ENCODE measurements at regions not wholly inside any gene's neighbourhood (a gene's known extent, or its start where the extent isn't known, plus 50 kb on each side); places are given as distances from the start of the nearest gene placed in this dataset.
A peak's percentile ranks its signal among the peaks of the same experiment; 100 is the strongest.

DNA sequence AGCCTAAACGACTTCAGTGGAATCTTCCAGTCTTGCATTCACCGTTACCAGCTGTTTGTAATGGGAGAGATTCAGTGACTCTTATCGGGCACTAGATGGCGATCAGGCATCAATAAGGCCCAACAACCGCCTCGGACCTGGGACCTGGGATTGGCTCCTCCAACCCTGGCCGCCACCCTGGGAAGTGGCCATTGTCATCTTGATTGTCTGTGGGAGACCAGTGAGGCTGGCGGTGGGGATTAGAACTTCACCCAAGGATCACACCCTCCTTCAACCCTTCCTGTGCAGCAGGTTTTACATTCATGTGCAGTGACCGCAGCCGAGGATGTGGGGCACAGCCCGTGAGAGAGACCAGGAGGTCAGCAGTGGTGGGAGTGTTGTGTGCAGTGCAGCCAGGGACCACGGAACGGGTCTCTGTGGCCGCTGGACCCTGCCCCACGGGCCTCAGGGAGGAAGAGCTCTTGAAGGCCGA is 85.3 kb downstream of the SPP2 start:
- peak; percentile 94 for DNase-seq
- in situ Hi-C loops (cut with HindIII; ENCODE audit: low pct_ligation_motif_present, low pct_unique_long_range_greater_than_20kb, low sequenced_read_pairs), result no loop called here

DNA sequence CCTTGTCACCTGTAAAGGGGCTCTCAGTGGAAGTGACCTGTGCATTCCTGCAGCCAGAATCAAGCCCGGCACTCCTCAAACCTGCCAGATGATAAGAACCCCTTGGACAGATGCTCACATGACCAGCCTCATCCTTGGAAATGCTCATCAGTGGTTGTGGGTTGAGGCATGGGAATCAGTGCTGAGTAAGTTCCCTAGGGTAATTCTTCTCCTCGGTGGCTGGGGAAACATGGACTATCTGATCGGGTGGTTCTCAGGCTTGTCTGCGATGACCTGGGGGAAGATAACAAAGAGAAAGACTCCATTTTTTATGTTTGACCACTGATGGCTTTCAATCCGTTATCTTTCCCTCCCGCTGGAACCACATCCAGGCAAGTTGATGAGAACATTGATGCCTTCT is 84.0 kb downstream of the SPP2 start:
- no peak for DNase-seq
- in situ Hi-C loops (cut with HindIII; ENCODE audit: low pct_ligation_motif_present, low pct_unique_long_range_greater_than_20kb, low sequenced_read_pairs), result no loop called here

DNA sequence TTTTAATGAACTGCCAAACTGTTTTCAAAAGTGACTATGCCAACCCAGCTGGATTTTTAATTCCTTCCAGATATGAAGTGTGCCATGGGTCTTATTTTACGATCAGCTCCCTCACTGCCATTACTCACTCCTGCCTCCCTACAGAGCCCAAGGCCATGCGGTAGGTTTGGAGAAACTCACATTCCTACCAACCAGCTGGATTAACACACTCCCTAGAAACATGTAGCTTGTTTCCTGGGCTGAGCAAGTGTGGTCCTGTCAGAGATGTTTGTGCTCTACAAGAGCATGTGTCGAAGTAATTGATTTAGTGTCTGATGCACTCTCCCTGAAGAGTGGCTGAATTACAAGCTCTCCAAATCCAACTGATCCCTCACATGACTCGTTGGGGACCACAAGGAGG is 82.5 kb downstream of the SPP2 start:
- no peak for DNase-seq
- in situ Hi-C loops (cut with HindIII; ENCODE audit: low pct_ligation_motif_present, low pct_unique_long_range_greater_than_20kb, low sequenced_read_pairs), result no loop called here

DNA sequence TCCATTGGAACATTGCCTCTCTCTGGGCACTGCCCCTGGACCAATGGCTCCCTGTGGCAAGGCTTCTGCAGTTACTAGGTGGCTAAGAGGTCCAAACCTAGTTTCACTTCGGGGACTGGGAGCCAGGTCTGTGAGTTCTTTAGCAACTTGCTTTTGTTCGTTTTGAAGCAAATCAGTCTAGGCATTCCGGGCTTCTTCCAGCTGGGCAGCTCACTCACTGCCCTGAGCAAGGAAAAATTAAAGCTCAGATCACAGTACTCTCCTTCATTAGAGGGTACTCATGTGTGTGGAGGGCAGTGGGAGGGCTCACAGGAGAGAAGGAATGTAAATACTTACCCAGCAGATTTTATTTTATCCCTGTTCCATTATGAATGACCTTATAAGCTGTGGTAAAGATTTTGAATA is 80.3 kb downstream of the SPP2 start:
- in situ Hi-C loops (cut with HindIII; ENCODE audit: low pct_ligation_motif_present, low pct_unique_long_range_greater_than_20kb, low sequenced_read_pairs), result no loop called here
- DNase-seq, result no peak

DNA sequence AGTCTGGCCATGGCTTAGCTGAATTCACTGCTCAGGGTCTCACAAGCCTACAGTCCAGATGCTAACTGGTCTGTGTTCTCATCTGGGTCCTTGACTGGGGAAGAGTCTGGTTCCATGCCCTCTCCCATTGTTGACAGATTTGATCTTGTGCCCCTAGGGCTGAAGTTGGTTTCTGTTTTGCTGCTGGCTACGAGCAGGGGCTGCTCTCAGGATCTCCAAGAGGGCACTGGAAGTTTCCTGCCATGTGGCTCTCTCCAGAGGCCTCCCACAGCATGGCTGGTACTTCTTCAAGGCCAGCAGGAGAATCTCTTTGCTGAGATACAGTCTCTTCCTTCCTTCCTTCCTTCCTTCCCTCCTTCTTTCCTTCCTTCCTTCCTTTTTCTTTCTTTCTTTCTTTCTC is 78.1 kb downstream of the SPP2 start:
- no peak for DNase-seq
- in situ Hi-C loops (cut with HindIII; ENCODE audit: low pct_ligation_motif_present, low pct_unique_long_range_greater_than_20kb, low sequenced_read_pairs), result no loop called here
